ENCODE measurements at regions not wholly inside any gene's neighbourhood (a gene's known extent, or its start where the extent isn't known, plus 50 kb on each side); places are given as distances from the start of the nearest gene placed in this dataset.

GRCh38 chr20:11820838-11821237, 96.9 kb upstream of the BTBD3 start:
- no peak for TF ChIP-seq CTCF (IDR thresholded peaks at IDR 0.05; ENCODE audit: insufficient read depth, low read depth, low read length)
- no peak for TF ChIP-seq EZH2 (IDR thresholded peaks at IDR 0.05; ENCODE audit: insufficient read depth, low read length)
